IgD-negative memory B cell (primary cell): ENCODE measurements at regions not wholly inside any gene's neighbourhood (a gene's known extent, or its start where the extent isn't known, plus 50 kb on each side); places are given as distances from the start of the nearest gene placed in this dataset.

Experiments used
- H3K27ac Mint-ChIP-seq, 3 donors: one replicate each; pipeline ENCODE4 v1.8.0; 2020 to 2022; ENCODE audit warnings: mild to moderate bottlenecking in 3 of 3, mixed read lengths in 3 of 3, moderate library complexity in 1 of 3
- H3K27me3 Mint-ChIP-seq: one replicate; pipeline ENCODE4 v1.8.0; 2021; ENCODE audit warnings: mixed read lengths
- H3K36me3 Mint-ChIP-seq: one replicate; pipeline ENCODE4 v1.8.0; 2020; ENCODE audit warnings: mild to moderate bottlenecking, mixed read lengths
- H3K4me1 Mint-ChIP-seq, 3 donors: one replicate each; pipeline ENCODE4 v1.8.0; 2020 to 2022; ENCODE audit warnings: mixed read lengths in 3 of 3, mild to moderate bottlenecking in 1 of 3
- H3K4me3 Mint-ChIP-seq, 4 donors: one replicate each; pipeline ENCODE4 v1.8.0; 2020 to 2022; ENCODE audit warnings: mild to moderate bottlenecking in 4 of 4, mixed read lengths in 4 of 4, moderate library complexity in 3 of 4
- H3K9me3 Mint-ChIP-seq, 3 donors: one replicate each; pipeline ENCODE4 v1.8.0; 2020 to 2021; ENCODE audit warnings: mixed read lengths in 3 of 3, mild to moderate bottlenecking in 1 of 3

GRCh38 chr16:6484935-6485334 lies 847.7 kb upstream of the RBFOX1 start:
- Mint-ChIP-seq H3K36me3 (no peaks in the 10 kb centered on the region), H3K27ac (no peak overlapping the region), H3K4me1 (no peaks in the 10 kb centered on the region), H3K27me3 (no peaks in the 10 kb centered on the region), H3K9me3 (peaks cover 2 to 8% (median 2%) of the 10 kb centered on the region in 3 donors), H3K4me3 (no peak overlapping the region)

GRCh38 chr16:6484081-6484480 lies 848.6 kb upstream of the RBFOX1 start:
- Mint-ChIP-seq H3K27me3 (no peaks in the 10 kb centered on the region), H3K36me3 (no peaks in the 10 kb centered on the region), H3K27ac (peak overlapping the region in 1 of 3 donors; percentile 71), H3K9me3 (peaks cover 2 to 8% (median 2%) of the 10 kb centered on the region in 3 donors), H3K4me1 (no peaks in the 10 kb centered on the region), H3K4me3 (peak overlapping the region in 1 of 4 donors; percentile 43)

- Mint-ChIP-seq H3K27me3 (no peaks in the 10 kb centered on the region), H3K9me3 (peaks cover 2 to 8% (median 2%) of the 10 kb centered on the region in 3 donors), H3K4me3 (no peak overlapping the region), H3K4me1 (no peaks in the 10 kb centered on the region), H3K36me3 (no peaks in the 10 kb centered on the region), H3K27ac (peak overlapping the region in 1 of 3 donors; percentile 71)
Observed at GRCh38 chr16:6483469-6484033, 849.1 kb upstream of the RBFOX1 start.

GRCh38 chr16:6482696-6483468 lies 849.8 kb upstream of the RBFOX1 start:
- Mint-ChIP-seq H3K27me3 (no peaks in the 10 kb centered on the region), H3K36me3 (no peaks in the 10 kb centered on the region), H3K4me1 (no peaks in the 10 kb centered on the region)

GRCh38 chr16:6481894-6482293 lies 850.8 kb upstream of the RBFOX1 start:
- Mint-ChIP-seq H3K27ac (no peak overlapping the region), H3K27me3 (no peaks in the 10 kb centered on the region), H3K9me3 (peaks cover 2 to 10% (median 5%) of the 10 kb centered on the region in 3 donors), H3K36me3 (no peaks in the 10 kb centered on the region), H3K4me3 (no peak overlapping the region), H3K4me1 (no peaks in the 10 kb centered on the region)

More at GRCh38 chr16:6482696-6483468, 849.8 kb upstream of the RBFOX1 start:
- Mint-ChIP-seq H3K9me3 (peaks cover 2 to 5% (median 2%) of the 10 kb centered on the region in 3 donors), H3K4me3 (no peak overlapping the region), H3K27ac (no peak overlapping the region)

GRCh38 chr16:6453742-6454141 lies 878.9 kb upstream of the RBFOX1 start:
- Mint-ChIP-seq H3K4me3 (no peak overlapping the region), H3K27ac (no peak overlapping the region), H3K36me3 (no peaks in the 10 kb centered on the region), H3K4me1 (no peaks in the 10 kb centered on the region), H3K27me3 (no peaks in the 10 kb centered on the region), H3K9me3 (peaks cover 4 to 19% (median 10%) of the 10 kb centered on the region in 3 donors)

- Mint-ChIP-seq H3K9me3 (peaks cover 4 to 20% (median 5%) of the 10 kb centered on the region in 3 donors), H3K27me3 (no peaks in the 10 kb centered on the region), H3K36me3 (no peaks in the 10 kb centered on the region), H3K4me3 (no peak overlapping the region), H3K4me1 (no peaks in the 10 kb centered on the region), H3K27ac (no peak overlapping the region)
Observed at GRCh38 chr16:6447021-6447790, 885.4 kb upstream of the RBFOX1 start.

GRCh38 chr16:6446370-6446769 lies 886.3 kb upstream of the RBFOX1 start:
- Mint-ChIP-seq H3K27ac (no peak overlapping the region), H3K4me3 (no peak overlapping the region), H3K36me3 (no peaks in the 10 kb centered on the region), H3K27me3 (no peaks in the 10 kb centered on the region), H3K9me3 (peaks cover 2 to 19% (median 4%) of the 10 kb centered on the region in 3 donors), H3K4me1 (no peaks in the 10 kb centered on the region)

GRCh38 chr16:6439129-6439528 lies 893.5 kb upstream of the RBFOX1 start:
- H3K36me3 Mint-ChIP-seq, result no peaks in the 10 kb centered on the region
- no peaks in the 10 kb centered on the region for H3K4me1 Mint-ChIP-seq

GRCh38 chr16:6428861-6429260 lies 903.8 kb upstream of the RBFOX1 start:
- H3K36me3 Mint-ChIP-seq, result no peaks in the 10 kb centered on the region
- H3K27me3 Mint-ChIP-seq, result no peaks in the 10 kb centered on the region
- H3K4me1 Mint-ChIP-seq, result peaks cover 0 to 2% (median 0%) of the 10 kb centered on the region in 3 donors
- H3K27ac Mint-ChIP-seq, result no peak overlapping the region
- H3K9me3 Mint-ChIP-seq, result peaks cover 3 to 14% (median 10%) of the 10 kb centered on the region in 3 donors
- no peak overlapping the region for H3K4me3 Mint-ChIP-seq

More at GRCh38 chr16:6439129-6439528, 893.5 kb upstream of the RBFOX1 start:
- Mint-ChIP-seq H3K9me3 (peaks cover 3 to 23% (median 8%) of the 10 kb centered on the region in 3 donors), H3K27me3 (no peaks in the 10 kb centered on the region), H3K4me3 (no peak overlapping the region), H3K27ac (no peak overlapping the region)

- H3K4me1 Mint-ChIP-seq, result peaks cover 0 to 1% (median 0%) of the 10 kb centered on the region in 3 donors
- H3K27me3 Mint-ChIP-seq, result no peaks in the 10 kb centered on the region
- H3K27ac Mint-ChIP-seq, result no peak overlapping the region
- H3K36me3 Mint-ChIP-seq, result no peaks in the 10 kb centered on the region
- H3K4me3 Mint-ChIP-seq, result no peak overlapping the region
- peaks cover 5 to 14% (median 7%) of the 10 kb centered on the region in 3 donors for H3K9me3 Mint-ChIP-seq
Observed at GRCh38 chr16:6427621-6428020, 905.0 kb upstream of the RBFOX1 start.

- Mint-ChIP-seq H3K4me1 (no peaks in the 10 kb centered on the region), H3K27me3 (no peaks in the 10 kb centered on the region)
Observed at GRCh38 chr16:6407596-6407995, 925.0 kb upstream of the RBFOX1 start.

GRCh38 chr16:6406028-6406427 lies 926.6 kb upstream of the RBFOX1 start:
- Mint-ChIP-seq H3K27ac (no peak overlapping the region), H3K4me1 (no peaks in the 10 kb centered on the region), H3K4me3 (no peak overlapping the region), H3K9me3 (peaks cover 0 to 16% (median 5%) of the 10 kb centered on the region in 3 donors), H3K36me3 (no peaks in the 10 kb centered on the region), H3K27me3 (no peaks in the 10 kb centered on the region)

More at GRCh38 chr16:6407596-6407995, 925.0 kb upstream of the RBFOX1 start:
- no peaks in the 10 kb centered on the region for H3K36me3 Mint-ChIP-seq
- no peak overlapping the region for H3K4me3 Mint-ChIP-seq
- peaks cover 0 to 12% (median 5%) of the 10 kb centered on the region in 3 donors for H3K9me3 Mint-ChIP-seq
- no peak overlapping the region for H3K27ac Mint-ChIP-seq

- Mint-ChIP-seq H3K36me3 (no peaks in the 10 kb centered on the region), H3K27ac (no peak overlapping the region), H3K27me3 (no peaks in the 10 kb centered on the region), H3K9me3 (peaks cover 0 to 2% (median 0%) of the 10 kb centered on the region in 3 donors), H3K4me1 (no peaks in the 10 kb centered on the region), H3K4me3 (peak overlapping the region in 1 of 4 donors; percentile 33)
Observed at GRCh38 chr16:6382924-6383459, 949.7 kb upstream of the RBFOX1 start.

GRCh38 chr16:6381896-6382295 lies 950.7 kb upstream of the RBFOX1 start:
- Mint-ChIP-seq H3K9me3 (no peaks in the 10 kb centered on the region), H3K4me3 (no peak overlapping the region), H3K4me1 (no peaks in the 10 kb centered on the region), H3K27ac (no peak overlapping the region), H3K27me3 (no peaks in the 10 kb centered on the region), H3K36me3 (no peaks in the 10 kb centered on the region)
